HG03460 (cell line): ENCODE measurements at regions not wholly inside any gene's neighbourhood (a gene's known extent, or its start where the extent isn't known, plus 50 kb on each side); places are given as distances from the start of the nearest gene placed in this dataset.

Experiments used
- ATAC-seq: cut with Tn5 transposase; IDR thresholded peaks from one replicate; pipeline ENCODE4 v1.9.1; 2021; ENCODE audit not compliant: unreplicated experiment

DNA sequence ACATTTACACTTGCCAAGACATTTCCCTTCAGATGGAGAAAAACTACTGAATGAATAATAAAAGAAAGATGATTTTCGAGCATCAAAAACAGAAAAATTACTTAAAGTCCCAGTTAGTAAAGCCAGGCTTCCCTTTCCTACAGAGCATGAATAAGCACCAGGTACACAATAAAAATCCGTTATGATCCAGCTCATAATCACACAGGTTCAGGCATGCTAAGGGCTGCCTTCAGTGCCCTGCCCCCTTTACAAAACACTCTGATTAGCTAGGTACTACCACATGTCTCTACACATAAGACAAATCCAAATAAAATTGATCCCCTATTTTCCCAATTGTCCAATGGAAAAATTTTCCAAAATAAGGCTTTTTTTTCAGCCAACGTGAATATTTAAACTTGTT, 413.2 kb upstream of the LRATD1 start:
- ATAC-seq = no peak

DNA sequence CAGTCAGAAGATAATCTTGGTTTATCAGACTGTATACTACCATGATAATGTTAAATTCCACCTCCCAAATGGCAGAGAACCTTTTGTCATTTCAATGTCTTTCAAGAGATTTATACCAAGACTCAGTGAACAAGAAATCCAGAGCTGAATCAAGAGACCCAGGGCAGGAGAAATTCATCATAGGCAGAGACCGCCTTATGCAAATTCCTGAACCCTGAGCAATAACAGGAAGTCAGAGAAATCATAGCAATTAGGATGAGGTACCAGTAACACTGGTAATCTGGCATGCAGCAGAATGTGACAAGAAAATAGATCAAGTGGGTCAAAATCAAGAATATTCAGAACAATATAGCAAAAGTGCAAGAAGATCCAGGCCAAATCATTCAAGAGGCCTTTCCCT, 412.4 kb upstream of the LRATD1 start:
- ATAC-seq = no peak

DNA sequence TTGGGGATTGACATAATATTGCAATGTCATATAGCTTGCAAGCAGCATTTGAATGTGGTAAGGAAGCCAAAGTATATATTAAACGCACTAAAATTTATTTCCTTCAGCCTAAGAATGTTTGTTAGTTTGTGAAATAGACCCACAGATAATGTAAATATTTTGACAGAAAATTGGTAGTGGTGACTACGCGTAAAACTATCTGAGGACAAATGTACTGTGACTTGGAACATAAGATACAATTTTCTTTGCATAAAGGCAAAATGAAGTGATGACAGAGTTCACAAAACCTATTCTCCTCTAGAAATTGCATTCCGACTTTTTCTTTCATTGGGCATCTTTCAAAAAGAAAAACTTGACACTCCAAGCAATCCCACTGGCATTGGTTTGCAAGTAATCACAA, 411.1 kb upstream of the LRATD1 start:
- ATAC-seq = no peak

- ATAC-seq = no peak
These were observed 408.9 kb upstream of the LRATD1 start for GRCh38 chr2:14223576-14223975.

GRCh38 chr2:14231391-14231898, 401.1 kb upstream of the LRATD1 start:
- no peak for ATAC-seq

GRCh38 chr2:14232217-14232616, 400.3 kb upstream of the LRATD1 start:
- no peak for ATAC-seq

- ATAC-seq = no peak
These were observed 397.6 kb upstream of the LRATD1 start for GRCh38 chr2:14234911-14235310.

- ATAC-seq = no peak
These were observed 396.9 kb upstream of the LRATD1 start for GRCh38 chr2:14235667-14236066.

DNA sequence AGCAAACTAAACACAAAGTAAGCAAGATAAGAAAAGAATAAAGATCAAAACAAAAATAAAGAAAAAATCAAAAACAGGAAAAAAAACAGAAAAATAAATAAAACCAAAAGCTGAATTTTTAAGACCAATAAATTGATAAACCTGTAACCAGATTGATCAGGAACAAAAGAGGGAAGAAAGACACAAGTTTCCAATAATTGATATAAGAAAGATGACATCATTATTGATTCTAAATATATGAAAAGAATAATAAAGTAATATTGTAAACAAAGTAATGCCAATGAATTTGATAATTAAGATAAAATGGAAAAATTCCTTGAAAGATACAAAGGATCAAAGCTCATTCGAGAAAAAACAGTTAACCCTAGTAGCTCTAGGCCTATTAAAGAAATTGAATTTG, 394.6 kb upstream of the LRATD1 start:
- ATAC-seq = no peak

- no peak for ATAC-seq
These were observed 392.9 kb upstream of the LRATD1 start for GRCh38 chr2:14239605-14240004.

GRCh38 chr2:14240868-14241267, 391.6 kb upstream of the LRATD1 start:
- ATAC-seq = no peak

- ATAC-seq = no peak
These were observed 386.6 kb upstream of the LRATD1 start for GRCh38 chr2:14245901-14246300.

- ATAC-seq = no peak
These were observed 377.2 kb upstream of the LRATD1 start for GRCh38 chr2:14255135-14255820.

DNA sequence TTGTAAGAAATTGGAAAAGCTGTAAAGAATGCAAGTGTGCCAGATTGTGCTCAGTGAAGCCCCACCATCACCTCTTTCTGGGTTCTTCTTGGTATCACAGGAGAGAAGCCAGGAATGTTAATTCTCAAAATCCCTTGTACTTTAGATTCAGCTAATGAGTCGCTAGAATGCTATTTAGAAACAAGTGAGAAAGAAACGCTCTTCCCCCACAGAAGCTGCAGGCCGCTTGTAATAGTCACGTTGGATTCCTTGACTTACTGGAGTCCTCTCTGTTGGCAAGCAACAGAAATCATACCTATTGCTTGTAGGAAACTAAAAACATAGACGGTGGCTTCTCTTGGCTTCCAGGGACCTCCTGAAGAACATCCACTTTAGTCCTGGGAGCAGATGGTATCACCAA, 375.6 kb upstream of the LRATD1 start:
- ATAC-seq = no peak

DNA sequence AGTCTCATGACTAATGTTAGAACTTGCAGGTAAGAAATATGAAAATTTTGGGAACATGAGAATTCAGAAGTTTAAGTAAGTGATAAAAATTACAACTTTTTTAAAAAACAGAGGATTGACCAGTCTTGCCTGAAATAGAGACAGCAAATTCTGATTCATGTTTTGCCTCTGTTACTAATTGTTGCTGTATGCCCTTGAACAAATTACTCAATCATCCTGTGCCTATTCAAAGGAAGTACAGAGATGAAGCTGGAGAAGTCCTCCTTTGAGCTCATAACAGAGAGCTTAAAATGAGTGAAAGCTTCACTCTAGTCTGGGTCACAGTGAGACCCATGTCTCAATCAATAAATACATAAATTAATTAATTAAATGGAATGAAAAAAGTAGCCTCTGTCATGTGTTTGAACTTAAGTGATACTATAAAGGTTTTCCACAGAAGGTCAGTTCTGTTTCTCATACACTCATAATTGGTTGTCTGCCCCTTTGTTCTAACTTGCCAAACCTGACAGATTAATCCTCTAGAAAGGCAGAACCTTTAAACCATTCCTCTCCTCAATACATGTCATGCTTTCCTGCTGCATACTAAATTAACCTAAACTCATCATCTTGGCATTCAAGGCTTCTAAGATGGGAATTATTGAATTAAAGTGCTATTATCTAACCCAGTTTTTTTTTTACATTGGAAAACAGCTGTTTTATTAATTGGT, 374.6 kb upstream of the LRATD1 start:
- no peak for ATAC-seq

DNA sequence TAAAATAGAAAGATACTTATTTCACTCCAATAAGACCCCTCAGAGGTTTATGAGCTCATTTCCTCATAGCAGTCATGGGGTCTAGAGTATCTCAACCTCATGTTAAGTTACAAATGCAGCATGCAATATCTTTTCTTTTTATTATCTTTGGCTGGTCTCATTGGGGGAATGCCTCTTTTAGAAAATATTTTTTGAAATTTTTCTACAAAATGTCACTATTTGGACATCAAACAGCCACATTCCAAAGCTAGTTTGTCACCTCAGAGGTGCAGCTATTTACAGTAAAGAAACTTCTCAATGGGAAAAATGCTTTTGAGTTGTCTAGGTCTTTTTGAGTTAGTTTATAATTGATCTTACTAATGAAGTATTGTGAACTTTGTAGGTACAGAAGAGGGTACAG, 370.7 kb upstream of the LRATD1 start:
- ATAC-seq = no peak

DNA sequence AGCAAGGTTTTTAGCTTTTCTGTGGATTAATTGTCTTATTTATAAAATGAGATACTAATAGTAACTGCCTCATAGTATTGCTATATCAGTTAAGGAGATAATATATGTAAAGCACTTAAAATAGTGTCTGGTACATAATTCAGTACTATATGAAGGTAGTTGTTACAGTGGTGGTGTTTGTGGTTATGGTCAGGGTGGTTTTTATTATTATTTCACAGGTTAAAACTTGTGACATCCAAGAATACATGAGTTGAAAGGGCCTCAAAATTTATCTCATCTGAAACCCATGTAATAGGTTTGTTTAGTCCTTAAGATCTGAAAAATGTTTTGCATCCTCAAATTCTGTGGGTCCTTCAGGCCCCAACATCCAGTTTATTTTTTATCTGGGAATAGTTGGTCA, 369.5 kb upstream of the LRATD1 start:
- no peak for ATAC-seq

DNA sequence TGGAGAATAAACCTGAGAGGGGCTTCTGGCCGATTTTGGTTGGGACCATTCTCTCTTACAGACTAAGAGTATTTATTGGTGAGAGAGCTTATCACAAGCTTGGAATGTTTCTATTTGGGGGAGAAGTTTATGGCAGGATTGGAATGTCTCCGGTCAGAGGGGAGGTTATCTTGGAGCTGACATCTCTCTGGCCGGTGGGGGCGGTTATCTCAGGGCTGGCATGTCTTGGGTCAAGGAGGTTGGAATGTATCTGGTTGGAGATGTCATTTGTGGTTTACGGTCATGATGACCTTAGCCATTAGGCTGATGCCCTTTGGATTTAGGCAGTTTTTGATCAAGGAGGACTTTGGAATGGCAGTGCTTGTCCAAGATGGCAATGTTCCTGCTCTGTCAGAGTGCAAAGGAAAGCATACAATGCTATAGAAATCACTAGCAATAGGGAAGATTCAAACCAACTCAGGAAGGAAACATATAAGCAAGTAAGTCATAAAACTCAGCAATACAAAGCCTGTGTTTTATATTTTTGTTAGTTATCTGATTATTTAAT, 362.4 kb upstream of the LRATD1 start:
- no peak for ATAC-seq

- ATAC-seq = no peak
These were observed 360.0 kb upstream of the LRATD1 start for GRCh38 chr2:14272396-14273075.

DNA sequence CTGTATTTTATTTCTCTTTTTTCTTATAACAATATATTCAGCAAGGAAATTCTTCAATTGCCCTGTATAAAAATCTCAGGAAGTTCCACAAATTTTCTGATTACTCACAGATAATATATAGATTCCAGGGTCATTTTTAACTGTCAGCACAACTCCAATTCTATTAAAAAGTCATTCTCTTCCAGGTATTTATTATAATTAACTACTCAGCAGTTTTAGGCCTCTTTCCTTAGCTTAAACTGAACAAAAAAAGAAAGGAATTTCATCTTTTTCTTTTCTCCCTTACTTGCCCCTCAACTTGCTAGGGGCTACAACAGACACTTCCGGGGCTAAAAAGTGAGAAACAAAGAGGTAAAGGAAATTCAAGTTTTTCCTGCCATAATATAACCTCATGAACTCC, 358.9 kb upstream of the LRATD1 start:
- ATAC-seq = no peak

DNA sequence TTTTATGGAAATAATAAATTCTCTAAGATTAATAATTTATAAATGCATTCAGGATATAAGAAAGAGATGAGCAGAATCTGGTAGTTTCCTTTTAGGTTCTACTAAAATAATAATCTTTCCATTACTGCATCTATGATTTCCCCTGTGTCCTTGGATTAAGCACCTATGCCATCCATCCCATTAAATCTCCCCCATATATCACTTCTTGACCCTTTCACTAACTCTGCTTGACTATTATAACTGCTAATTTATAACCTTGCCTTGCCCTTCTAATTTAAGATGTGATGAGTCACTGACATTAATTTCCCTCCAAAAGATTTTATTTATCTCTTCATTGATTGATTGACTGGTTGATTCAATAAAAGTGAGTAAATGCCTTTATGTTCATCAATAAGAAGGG, 348.3 kb upstream of the LRATD1 start:
- ATAC-seq = no peak

GRCh38 chr2:14285812-14286211, 346.7 kb upstream of the LRATD1 start:
- ATAC-seq = no peak
